GM12878 (cell line): ENCODE measurements at regions not wholly inside any gene's neighbourhood (a gene's known extent, or its start where the extent isn't known, plus 50 kb on each side); places are given as distances from the start of the nearest gene placed in this dataset.

ENCODE experiments used
- ATAC-seq: fragments of 200-7000 bp; cut with Tn5 transposase; 3 replicates; pipeline ENCODE4 v1.9.1; 2020; ENCODE audit warnings: mild to moderate bottlenecking, moderate library complexity
- BruUV-seq: library from RNA; stranded (reverse); fragments of 400-500 nt; replicated peaks from 2 replicates; lab custom pipeline; 2021; lab: Mats Ljungman, UMichigan
- CTCF ChIA-PET: fragments of 300-600 bp; sonication (Branson Sonifier 250); formaldehyde crosslinking; extraction: SDS; loops from one replicate; lab custom pipeline; 2021; ENCODE audit warnings: inconsistent platforms; lab: Yijun Ruan, JAX
- POLR2A ChIA-PET: fragments of 350-600 bp; formaldehyde crosslinking; extraction: SDS; loops from one replicate; lab custom pipeline; 2021; ENCODE audit warnings: inconsistent platforms; lab: Charles Lee
- RAD21 ChIA-PET: fragments of 300-600 bp; sonication (Branson Sonifier 250); formaldehyde crosslinking; loops from one replicate; lab custom pipeline; 2023; ENCODE audit warnings: antibody characterized with exemption; ENCODE audit not compliant: unreplicated experiment; lab: Charles Lee
- SMC1A ChIA-PET: fragments of 300-600 bp; sonication (Branson Sonifier 250); formaldehyde crosslinking; loops from one replicate; lab custom pipeline; 2023; ENCODE audit not compliant: unreplicated experiment, uncharacterized antibody; lab: Charles Lee
- DNase-seq: peaks from one replicate; pipeline ENCODE4 v3.0.0-alpha.2; 2011; ENCODE audit warnings: low read depth, low spot score
- FAIRE-seq: peaks from 3 replicates; lab custom pipeline; 2011; peaks lifted over from hg19 to GRCh38; lab: Jason Lieb, UNC
- H2AFZ ChIP-seq: 2 replicates; pipeline ENCODE4 v1.6.0; 2011; ENCODE audit warnings: low read depth, low read length, control low read depth; ENCODE audit not compliant: control insufficient read depth
- H3K27ac ChIP-seq: 2 replicates; pipeline ENCODE4 v1.5.1; 2011; ENCODE audit warnings: control low read depth; ENCODE audit not compliant: control insufficient read depth, insufficient read depth
- H3K27me3 ChIP-seq, 2 experiments: replicated peaks in 1 of 2; 2 replicates each; pipeline versions ENCODE4 v1.6.0 to v1.6.1; 2011; ENCODE audit warnings: low read length in 1 of 2; ENCODE audit not compliant: control insufficient read depth in 2 of 2, insufficient read depth in 2 of 2
- H3K36me3 ChIP-seq, 2 experiments: 2 replicates each; pipeline ENCODE4 v1.5.1; 2011; ENCODE audit warnings: low read length in 1 of 2; ENCODE audit not compliant: control insufficient read depth in 2 of 2, insufficient read depth in 2 of 2
- H3K4me1 ChIP-seq: 2 replicates; pipeline ENCODE4 v1.6.1; 2011; ENCODE audit warnings: mild to moderate bottlenecking, low read length, moderate library complexity, mixed read lengths; ENCODE audit not compliant: control insufficient read depth, insufficient read depth
- H3K4me2 ChIP-seq: 2 replicates; pipeline ENCODE4 v1.6.0; 2011; ENCODE audit warnings: control low read depth; ENCODE audit not compliant: control insufficient read depth, insufficient read depth
- H3K4me3 ChIP-seq: fragments of 200-600 bp; sonication (generic); 2 replicates; pipeline ENCODE4 v1.5.1; 2016
- H3K79me2 ChIP-seq: 2 replicates; pipeline ENCODE4 v1.6.0; 2011; ENCODE audit warnings: low read length; ENCODE audit not compliant: control insufficient read depth, insufficient read depth
- H3K9ac ChIP-seq: 2 replicates; pipeline ENCODE4 v1.8.0; 2011; ENCODE audit warnings: low read length, control low read depth, mixed read lengths; ENCODE audit not compliant: control insufficient read depth, insufficient read depth
- H3K9me3 ChIP-seq: replicated peaks from 3 replicates; pipeline ENCODE4 v1.5.1; 2011; ENCODE audit warnings: mild to moderate bottlenecking, low read length; ENCODE audit not compliant: control insufficient read depth, insufficient read depth
- H4K20me1 ChIP-seq: 2 replicates; pipeline ENCODE4 v1.6.0; 2011; ENCODE audit not compliant: control insufficient read depth, insufficient read depth
- EGR1 ChIP-seq, 2 experiments: IDR thresholded peaks; 1 replicate in 1 of 2; 2 replicates in 1 of 2; pipeline ENCODE4 v1.6.1; 2011 to 2012; ENCODE audit warnings: low read depth in 2 of 2, low read length in 2 of 2, borderline replicate concordance in 1 of 2, mild to moderate bottlenecking in 1 of 2, moderate library complexity in 1 of 2
- EP300 ChIP-seq, 2 experiments: fragments of 150-350 bp in 1 of 2; IDR thresholded peaks; 2 replicates each; pipeline ENCODE4 v1.6.1; 2011 to 2012; ENCODE audit warnings: low read depth in 2 of 2, low read length in 2 of 2, borderline replicate concordance in 1 of 2, improper control_type of control experiment in 1 of 2, inconsistent platforms in 1 of 2; ENCODE audit not compliant: control insufficient read depth in 1 of 2
- HCFC1 ChIP-seq: fragments of 150-350 bp; IDR thresholded peaks from 2 replicates; pipeline ENCODE4 v1.6.1; 2014; ENCODE audit warnings: low read length
- PAX5 ChIP-seq: IDR thresholded peaks from 2 replicates; pipeline ENCODE4 v1.6.1; 2011; ENCODE audit warnings: low read depth, low read length, borderline replicate concordance
- PBX3 ChIP-seq: IDR thresholded peaks from 2 replicates; pipeline ENCODE4 v1.6.1; 2011; ENCODE audit warnings: mild to moderate bottlenecking, low read depth, low read length, moderate library complexity; ENCODE audit not compliant: insufficient replicate concordance
- REST ChIP-seq: IDR thresholded peaks from 2 replicates; pipeline ENCODE4 v1.6.1; 2012; ENCODE audit warnings: mild to moderate bottlenecking, low read depth, low read length
- SIN3A ChIP-seq: IDR thresholded peaks from 2 replicates; pipeline ENCODE4 v1.6.1; 2012; ENCODE audit warnings: low read depth, low read length, improper control_type of control experiment
- TCF7 ChIP-seq: IDR thresholded peaks from 2 replicates; pipeline ENCODE4 v1.6.1; 2014; ENCODE audit warnings: antibody characterized with exemption, borderline replicate concordance
- WRNIP1 ChIP-seq: IDR thresholded peaks from 2 replicates; pipeline ENCODE4 v1.6.1; 2011; ENCODE audit warnings: low read depth, low read length, improper control_type of control experiment, borderline replicate concordance
- ZNF274 ChIP-seq: IDR thresholded peaks from one replicate; pipeline ENCODE4 v1.8.0; 2011; ENCODE audit not compliant: insufficient read length, insufficient read depth
- ZNF384 ChIP-seq: IDR thresholded peaks from 2 replicates; pipeline ENCODE4 v1.6.1; 2012; ENCODE audit warnings: low read depth, mild to moderate bottlenecking, low read length, improper control_type of control experiment, borderline replicate concordance
- WGBS: methylation state at CpG from one replicate; pipeline ENCODE4 v1.1.6; 2016; ENCODE audit warnings: low lambda C conversion rate; ENCODE audit not compliant: insufficient replicate concordance, insufficient coverage; ENCODE audit errors: missing lambda C conversion rate; 5-methylcytosine and 5-hydroxymethylcytosine counted together
- in situ Hi-C: fragments of 300-500 bp; cut with MboI; formaldehyde crosslinking; loops from 9 replicates; pipeline ENCODE4 v1.14.3; 2018; ENCODE audit warnings: mixed read lengths
- intact Hi-C: fragments of 100-400 bp; cut with micrococcal nuclease; formaldehyde crosslinking; loops from one replicate; pipeline ENCODE4 v1.14.2; 2022; ENCODE audit not compliant: unreplicated experiment
- TF ChIP-seq, protein P1 (sequence below): IDR thresholded peaks from 2 replicates; pipeline ENCODE4 v1.6.1; 2011; ENCODE audit warnings: low read depth, low read length, improper control_type of control experiment, borderline replicate concordance
- TF ChIP-seq, protein P2 (sequence below): fragments of 450-650 bp; formaldehyde crosslinking; IDR thresholded peaks from 2 replicates; pipeline ENCODE4 v1.4.0; 2020; ENCODE audit warnings: mild to moderate bottlenecking, moderate library complexity

- intact Hi-C loops (no loop called here), in situ Hi-C loops (no loop called here)
- ATAC-seq (no peak), DNase-seq (no peak), FAIRE-seq (no peak)
- Histone ChIP-seq H3K79me2 (no peaks in the 10 kb centered on the region), H3K27me3 (no peaks in the 10 kb centered on the region), H3K9ac (no peak overlapping the region), H3K36me3 (no peaks in the 10 kb centered on the region), H3K4me2 (no peak overlapping the region), H4K20me1 (no peaks in the 10 kb centered on the region), H2AFZ (no peak overlapping the region), H3K4me1 (peaks cover 18% of the 10 kb centered on the region), H3K4me3 (no peak overlapping the region), H3K27ac (no peak overlapping the region), H3K9me3 (no peaks in the 10 kb centered on the region)
- RAD21 ChIA-PET = interaction anchor here (0.8 to 1.2 kb wide), 4 partner anchors 39 to 54 kb away, joined by 3 to 4 read pairs (median 3); partner anchors contain the start of gene CEP43
- WGBS = 94% methylated on average over 5 of the region's 5 CpGs
- CTCF ChIA-PET = interaction anchor here (0.9 kb wide), 1 partner anchor 68 kb away, joined by 3 read pairs; no protein-coding TSS in a partner anchor
- BruUV-seq = no TSS peak
- SMC1A ChIA-PET = interaction anchor here (0.8 to 1.5 kb wide), 4 partner anchors 10 to 41 kb away, joined by 3 to 7 read pairs (median 4); no protein-coding TSS in a partner anchor
- POLR2A ChIA-PET = interaction anchor here (0.9 to 1.3 kb wide), 2 partner anchors 13 to 68 kb away, joined by 3 read pairs; no protein-coding TSS in a partner anchor
- TF ChIP-seq EGR1 (IDR thresholded peaks at IDR 0.05; ENCODE audit: borderline replicate concordance in 1 of 2, low read depth in 2 of 2, low read length in 2 of 2) = no peak
- TF ChIP-seq ZNF274 = no peak
- TF ChIP-seq, protein P1, sequence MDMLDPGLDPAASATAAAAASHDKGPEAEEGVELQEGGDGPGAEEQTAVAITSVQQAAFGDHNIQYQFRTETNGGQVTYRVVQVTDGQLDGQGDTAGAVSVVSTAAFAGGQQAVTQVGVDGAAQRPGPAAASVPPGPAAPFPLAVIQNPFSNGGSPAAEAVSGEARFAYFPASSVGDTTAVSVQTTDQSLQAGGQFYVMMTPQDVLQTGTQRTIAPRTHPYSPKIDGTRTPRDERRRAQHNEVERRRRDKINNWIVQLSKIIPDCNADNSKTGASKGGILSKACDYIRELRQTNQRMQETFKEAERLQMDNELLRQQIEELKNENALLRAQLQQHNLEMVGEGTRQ = no peak
- TF ChIP-seq PAX5 = no peak
- TF ChIP-seq PBX3 = no peak
- no peak for TF ChIP-seq TCF7
- TF ChIP-seq HCFC1 = no peak
- no peak for TF ChIP-seq SIN3A
- TF ChIP-seq EP300 (IDR thresholded peaks at IDR 0.05; ENCODE audit: borderline replicate concordance in 1 of 2, control insufficient read depth in 1 of 2, low read depth in 2 of 2, low read length in 2 of 2) = no peak
- no peak for TF ChIP-seq WRNIP1
- no peak for TF ChIP-seq ZNF384
- TF ChIP-seq, protein P2, sequence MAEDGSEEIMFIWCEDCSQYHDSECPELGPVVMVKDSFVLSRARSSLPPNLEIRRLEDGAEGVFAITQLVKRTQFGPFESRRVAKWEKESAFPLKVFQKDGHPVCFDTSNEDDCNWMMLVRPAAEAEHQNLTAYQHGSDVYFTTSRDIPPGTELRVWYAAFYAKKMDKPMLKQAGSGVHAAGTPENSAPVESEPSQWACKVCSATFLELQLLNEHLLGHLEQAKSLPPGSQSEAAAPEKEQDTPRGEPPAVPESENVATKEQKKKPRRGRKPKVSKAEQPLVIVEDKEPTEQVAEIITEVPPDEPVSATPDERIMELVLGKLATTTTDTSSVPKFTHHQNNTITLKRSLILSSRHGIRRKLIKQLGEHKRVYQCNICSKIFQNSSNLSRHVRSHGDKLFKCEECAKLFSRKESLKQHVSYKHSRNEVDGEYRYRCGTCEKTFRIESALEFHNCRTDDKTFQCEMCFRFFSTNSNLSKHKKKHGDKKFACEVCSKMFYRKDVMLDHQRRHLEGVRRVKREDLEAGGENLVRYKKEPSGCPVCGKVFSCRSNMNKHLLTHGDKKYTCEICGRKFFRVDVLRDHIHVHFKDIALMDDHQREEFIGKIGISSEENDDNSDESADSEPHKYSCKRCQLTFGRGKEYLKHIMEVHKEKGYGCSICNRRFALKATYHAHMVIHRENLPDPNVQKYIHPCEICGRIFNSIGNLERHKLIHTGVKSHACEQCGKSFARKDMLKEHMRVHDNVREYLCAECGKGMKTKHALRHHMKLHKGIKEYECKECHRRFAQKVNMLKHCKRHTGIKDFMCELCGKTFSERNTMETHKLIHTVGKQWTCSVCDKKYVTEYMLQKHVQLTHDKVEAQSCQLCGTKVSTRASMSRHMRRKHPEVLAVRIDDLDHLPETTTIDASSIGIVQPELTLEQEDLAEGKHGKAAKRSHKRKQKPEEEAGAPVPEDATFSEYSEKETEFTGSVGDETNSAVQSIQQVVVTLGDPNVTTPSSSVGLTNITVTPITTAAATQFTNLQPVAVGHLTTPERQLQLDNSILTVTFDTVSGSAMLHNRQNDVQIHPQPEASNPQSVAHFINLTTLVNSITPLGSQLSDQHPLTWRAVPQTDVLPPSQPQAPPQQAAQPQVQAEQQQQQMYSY (CRISPR knock-in tag) = no peak
- TF ChIP-seq REST = no peak
Measured at GRCh38 chr6:167053895-167054530, 54.8 kb downstream of the CEP43 start.
